Caco-2 (cell line): ENCODE measurements at regions not wholly inside any gene's neighbourhood (a gene's known extent, or its start where the extent isn't known, plus 50 kb on each side); places are given as distances from the start of the nearest gene placed in this dataset.

Experiments
- BruUV-seq: library from RNA; stranded (reverse); fragments of 400-500 nt; replicated peaks from 2 replicates; lab custom pipeline; 2021; lab: Mats Ljungman, UMichigan
- CTCF ChIA-PET: fragments of 300-600 bp; sonication (Branson Sonifier 250); formaldehyde crosslinking; loops from one replicate; lab custom pipeline; 2022; ENCODE audit warnings: antibody characterized with exemption; lab: Charles Lee
- POLR2A ChIA-PET: fragments of 300-600 bp; sonication (Branson Sonifier 250); formaldehyde crosslinking; loops from one replicate; lab custom pipeline; 2022; ENCODE audit warnings: antibody characterized with exemption; lab: Charles Lee
- DNase-seq, 2 experiments: peaks; one replicate each; pipeline versions ENCODE4 v3.0.0 to v3.0.0-alpha.2; 2020 to 2022
- H3K27me3 ChIP-seq: replicated peaks from 2 replicates; pipeline ENCODE4 v1.6.0; 2011; ENCODE audit warnings: low read length; ENCODE audit not compliant: control insufficient read depth, insufficient read depth
- H3K36me3 ChIP-seq: 2 replicates; pipeline ENCODE4 v1.5.1; 2011; ENCODE audit warnings: low read length; ENCODE audit not compliant: control insufficient read depth, insufficient read depth
- H3K4me1 ChIP-seq: fragments of 250-450 bp; sonication (Bioruptor Pico); 2 replicates; pipeline ENCODE4 v1.5.1; 2020; ENCODE audit warnings: mild to moderate bottlenecking
- H3K4me3 ChIP-seq: 2 replicates; pipeline ENCODE4 v1.5.1; 2011; ENCODE audit warnings: low read depth, mild to moderate bottlenecking, control low read depth, low read length
- H3K9me3 ChIP-seq: fragments of 250-450 bp; sonication (Bioruptor Pico); 2 replicates; pipeline ENCODE4 v1.5.1; 2020; ENCODE audit warnings: mild to moderate bottlenecking, moderate library complexity
- H3K27ac Mint-ChIP-seq: one replicate; pipeline ENCODE4 v1.8.0; 2022; ENCODE audit warnings: mixed read lengths; ENCODE audit not compliant: unreplicated experiment
- H3K27me3 Mint-ChIP-seq: one replicate; pipeline ENCODE4 v1.8.0; 2022; ENCODE audit warnings: mixed read lengths; ENCODE audit not compliant: insufficient read depth, unreplicated experiment
- H3K36me3 Mint-ChIP-seq: one replicate; pipeline ENCODE4 v1.8.0; 2022; ENCODE audit warnings: mild to moderate bottlenecking, mixed read lengths; ENCODE audit not compliant: insufficient read depth, unreplicated experiment
- H3K4me1 Mint-ChIP-seq: one replicate; pipeline ENCODE4 v1.8.0; 2022; ENCODE audit warnings: low read depth, mixed read lengths; ENCODE audit not compliant: unreplicated experiment
- H3K4me3 Mint-ChIP-seq: one replicate; pipeline ENCODE4 v1.8.0; 2022; ENCODE audit warnings: mild to moderate bottlenecking, moderate library complexity, mixed read lengths; ENCODE audit not compliant: unreplicated experiment
- H3K9me3 Mint-ChIP-seq: one replicate; pipeline ENCODE4 v1.8.0; 2022; ENCODE audit warnings: mixed read lengths; ENCODE audit not compliant: unreplicated experiment
- CTCF ChIP-seq, 2 experiments: fragments of 200-600 bp in 1 of 2; IDR thresholded peaks; 1 replicate in 1 of 2; 2 replicates in 1 of 2; pipeline versions ENCODE4 v1.5.1 to v1.8.0; 2011 to 2022; ENCODE audit warnings: antibody characterized with exemption in 1 of 2, control low read depth in 1 of 2, inconsistent platforms in 1 of 2, low read depth in 1 of 2, low read length in 1 of 2, mild to moderate bottlenecking in 1 of 2, moderate library complexity in 1 of 2; ENCODE audit not compliant: insufficient read depth in 1 of 2, severe bottlenecking in 1 of 2, unreplicated experiment in 1 of 2
- intact Hi-C: fragments of 100-400 bp; cut with micrococcal nuclease; formaldehyde crosslinking; loops from one replicate; pipeline ENCODE4 v1.10.0; 2022; ENCODE audit not compliant: unreplicated experiment

GRCh38 chr13:82687884-82688283 is 1194.4 kb downstream of the SLITRK1 start:
- no peak for DNase-seq
- H3K9me3 ChIP-seq, result no peaks in the 10 kb centered on the region
- ChIA-PET POLR2A (no interaction called here), CTCF (no interaction called here)
- Mint-ChIP-seq H3K36me3 (no peaks in the 10 kb centered on the region), H3K27ac (no peak overlapping the region), H3K9me3 (no peaks in the 10 kb centered on the region), H3K4me1 (no peaks in the 10 kb centered on the region), H3K4me3 (no peak overlapping the region), H3K27me3 (no peaks in the 10 kb centered on the region)
- no peaks in the 10 kb centered on the region for H3K36me3 ChIP-seq
- no peak overlapping the region for H3K4me3 ChIP-seq
- no peaks in the 10 kb centered on the region for H3K27me3 ChIP-seq
- no peaks in the 10 kb centered on the region for H3K4me1 ChIP-seq
- intact Hi-C loops, result no loop called here
- BruUV-seq, result no TSS peak
- no peak for TF ChIP-seq CTCF (IDR thresholded peaks at IDR 0.05; ENCODE audit: insufficient read depth in 1 of 2, low read depth in 1 of 2, low read length in 1 of 2, severe bottlenecking in 1 of 2, unreplicated experiment in 1 of 2)

GRCh38 chr13:82681535-82681934 is 1200.7 kb downstream of the SLITRK1 start:
- H3K4me1 ChIP-seq, result no peaks in the 10 kb centered on the region
- BruUV-seq, result no TSS peak
- Mint-ChIP-seq H3K4me1 (no peaks in the 10 kb centered on the region), H3K27me3 (no peaks in the 10 kb centered on the region), H3K4me3 (no peak overlapping the region), H3K27ac (no peak overlapping the region), H3K36me3 (no peaks in the 10 kb centered on the region), H3K9me3 (no peaks in the 10 kb centered on the region)
- no peak for DNase-seq
- no peak overlapping the region for H3K4me3 ChIP-seq
- H3K36me3 ChIP-seq, result no peaks in the 10 kb centered on the region
- no peaks in the 10 kb centered on the region for H3K27me3 ChIP-seq
- no peak for TF ChIP-seq CTCF (IDR thresholded peaks at IDR 0.05; ENCODE audit: insufficient read depth in 1 of 2, low read depth in 1 of 2, low read length in 1 of 2, severe bottlenecking in 1 of 2, unreplicated experiment in 1 of 2)
- POLR2A ChIA-PET, result no interaction called here
- no peaks in the 10 kb centered on the region for H3K9me3 ChIP-seq
- intact Hi-C loops, result no loop called here
- CTCF ChIA-PET, result no interaction called here

- Mint-ChIP-seq H3K27me3 (no peaks in the 10 kb centered on the region), H3K4me1 (no peaks in the 10 kb centered on the region), H3K4me3 (no peak overlapping the region), H3K27ac (no peak overlapping the region), H3K9me3 (no peaks in the 10 kb centered on the region), H3K36me3 (no peaks in the 10 kb centered on the region)
- CTCF ChIA-PET, result no interaction called here
- no peak for DNase-seq
- no peak overlapping the region for H3K4me3 ChIP-seq
- no peaks in the 10 kb centered on the region for H3K27me3 ChIP-seq
- TF ChIP-seq CTCF (IDR thresholded peaks at IDR 0.05; ENCODE audit: insufficient read depth in 1 of 2, low read depth in 1 of 2, low read length in 1 of 2, severe bottlenecking in 1 of 2, unreplicated experiment in 1 of 2), result no peak
- no TSS peak for BruUV-seq
- no peaks in the 10 kb centered on the region for H3K9me3 ChIP-seq
- H3K36me3 ChIP-seq, result no peaks in the 10 kb centered on the region
- POLR2A ChIA-PET, result no interaction called here
- H3K4me1 ChIP-seq, result no peaks in the 10 kb centered on the region
- intact Hi-C loops, result no loop called here
These were observed 1204.2 kb downstream of the SLITRK1 start for GRCh38 chr13:82678052-82678451.
